ENCODE measurements at regions not wholly inside any gene's neighbourhood (a gene's known extent, or its start where the extent isn't known, plus 50 kb on each side); places are given as distances from the start of the nearest gene placed in this dataset.
"Not testable (repeated sequence)": the region's sequence is repeated elsewhere in the genome, so short reads cannot be mapped to it uniquely, and the experiment has no call there.

GRCh38 chr2:113342650-113343049, 63.9 kb upstream of the PAX8 start:
- no peaks in the 10 kb centered on the region for H3K27me3 ChIP-seq
- no peaks in the 10 kb centered on the region for H3K4me1 ChIP-seq
- peak in 1 of 2 donors; percentile 15 for DNase-seq
- no peaks in the 10 kb centered on the region for H3K9me3 ChIP-seq
- TF ChIP-seq POLR2A (IDR thresholded peaks at IDR 0.05) (no peak), CTCF (IDR thresholded peaks at IDR 0.05) (no peak), POLR2AphosphoS5 (IDR thresholded peaks at IDR 0.05) (no peak), EP300 (IDR thresholded peaks at IDR 0.05) (no peak)
- no peak overlapping the region for H3K4me3 ChIP-seq
- 46 to 67% (median 57%) methylated on average over 9 of the region's 9 CpGs for WGBS, 5 donors
- no peaks in the 10 kb centered on the region for H3K36me3 ChIP-seq
- H3K27ac ChIP-seq: no peak overlapping the region
- intact Hi-C loops (cut with DNase I; ENCODE audit: low total_unique reads): no loop called here

GRCh38 chr2:113341870-113342253, 63.1 kb upstream of the PAX8 start:
- H3K9me3 ChIP-seq; H3K27ac ChIP-seq; H3K36me3 ChIP-seq; DNase-seq; H3K27me3 ChIP-seq; H3K4me3 ChIP-seq; intact Hi-C loops (cut with DNase I; ENCODE audit: low total_unique reads); H3K4me1 ChIP-seq: not testable (repeated sequence)
- 62 to 81% (median 76%) methylated on average over 3 of the region's 3 CpGs for WGBS, 5 donors

- no peak overlapping the region for H3K4me3 ChIP-seq
- H3K27me3 ChIP-seq: no peaks in the 10 kb centered on the region
- no peak for DNase-seq
- H3K4me1 ChIP-seq: no peaks in the 10 kb centered on the region
- H3K27ac ChIP-seq: no peak overlapping the region
- H3K9me3 ChIP-seq: no peaks in the 10 kb centered on the region
- no peaks in the 10 kb centered on the region for H3K36me3 ChIP-seq
- TF ChIP-seq CTCF (IDR thresholded peaks at IDR 0.05): no peak
- no peak for TF ChIP-seq POLR2A (IDR thresholded peaks at IDR 0.05)
- no peak for TF ChIP-seq POLR2AphosphoS5 (IDR thresholded peaks at IDR 0.05)
- TF ChIP-seq EP300 (IDR thresholded peaks at IDR 0.05): no peak
- intact Hi-C loops (cut with DNase I; ENCODE audit: low total_unique reads): no loop called here
- WGBS, 5 donors: 64 to 72% (median 69%) methylated on average over 8 of the region's 8 CpGs
Measured at GRCh38 chr2:113341191-113341869, 62.6 kb upstream of the PAX8 start.

- H3K36me3 ChIP-seq: no peaks in the 10 kb centered on the region
- intact Hi-C loops (cut with DNase I; ENCODE audit: low total_unique reads): no loop called here
- TF ChIP-seq CTCF (IDR thresholded peaks at IDR 0.05) (no peak), POLR2A (IDR thresholded peaks at IDR 0.05) (no peak)
- H3K4me3 ChIP-seq: no peak overlapping the region
- H3K4me1 ChIP-seq: no peaks in the 10 kb centered on the region
- no peaks in the 10 kb centered on the region for H3K27me3 ChIP-seq
- WGBS, 5 donors: 68 to 74% (median 70%) methylated on average over 5 of the region's 5 CpGs
- no peak overlapping the region for H3K27ac ChIP-seq
- no peak for DNase-seq
- no peaks in the 10 kb centered on the region for H3K9me3 ChIP-seq
Measured at GRCh38 chr2:113337809-113338208, 59.1 kb upstream of the PAX8 start.

GRCh38 chr2:113336040-113336439, 57.3 kb upstream of the PAX8 start:
- H3K4me3 ChIP-seq; H3K9me3 ChIP-seq; H3K4me1 ChIP-seq; H3K27me3 ChIP-seq; H3K36me3 ChIP-seq; H3K27ac ChIP-seq; intact Hi-C loops (cut with DNase I; ENCODE audit: low total_unique reads): not testable (repeated sequence)
- peak in 1 of 2 donors; percentile 24 for DNase-seq
- WGBS, 5 donors: 39 to 54% (median 44%) methylated on average over 3 of the region's 3 CpGs
